Effector memory CD8-positive, alpha-beta T cell (primary cell): ENCODE measurements at regions not wholly inside any gene's neighbourhood (a gene's known extent, or its start where the extent isn't known, plus 50 kb on each side); places are given as distances from the start of the nearest gene placed in this dataset.
"Not testable (repeated sequence)": the region's sequence is repeated elsewhere in the genome, so short reads cannot be mapped to it uniquely, and the experiment has no call there.

Source experiments
- ATAC-seq: fragments of 150-1000 bp; cut with Tn5 transposase; replicated peaks from 2 replicates; pipeline ENCODE4 v1.10.0; 2021; ENCODE audit warnings: mild to moderate bottlenecking, moderate library complexity
- DNase-seq, 3 experiments: peaks; one replicate each; pipeline ENCODE4 v3.0.0; 2021
- H3K27ac Mint-ChIP-seq, 2 donors: one replicate each; pipeline ENCODE4 v1.8.0; 2022; ENCODE audit warnings: mild to moderate bottlenecking in 2 of 2, mixed read lengths in 2 of 2, moderate library complexity in 2 of 2
- H3K27me3 Mint-ChIP-seq, 2 donors: one replicate each; pipeline ENCODE4 v1.8.0; 2022; ENCODE audit warnings: mixed read lengths in 2 of 2
- H3K36me3 Mint-ChIP-seq: one replicate; pipeline ENCODE4 v1.8.0; 2022; ENCODE audit warnings: mild to moderate bottlenecking, moderate library complexity, mixed read lengths; ENCODE audit not compliant: insufficient read depth
- H3K4me1 Mint-ChIP-seq, 2 donors: one replicate each; pipeline ENCODE4 v1.8.0; 2022; ENCODE audit warnings: low read depth in 2 of 2, mixed read lengths in 2 of 2
- H3K4me3 Mint-ChIP-seq, 2 donors: one replicate each; pipeline ENCODE4 v1.8.0; 2022; ENCODE audit warnings: mild to moderate bottlenecking in 2 of 2, mixed read lengths in 2 of 2, moderate library complexity in 2 of 2
- H3K9me3 Mint-ChIP-seq, 2 donors: one replicate each; pipeline ENCODE4 v1.8.0; 2022; ENCODE audit warnings: mixed read lengths in 2 of 2

DNA sequence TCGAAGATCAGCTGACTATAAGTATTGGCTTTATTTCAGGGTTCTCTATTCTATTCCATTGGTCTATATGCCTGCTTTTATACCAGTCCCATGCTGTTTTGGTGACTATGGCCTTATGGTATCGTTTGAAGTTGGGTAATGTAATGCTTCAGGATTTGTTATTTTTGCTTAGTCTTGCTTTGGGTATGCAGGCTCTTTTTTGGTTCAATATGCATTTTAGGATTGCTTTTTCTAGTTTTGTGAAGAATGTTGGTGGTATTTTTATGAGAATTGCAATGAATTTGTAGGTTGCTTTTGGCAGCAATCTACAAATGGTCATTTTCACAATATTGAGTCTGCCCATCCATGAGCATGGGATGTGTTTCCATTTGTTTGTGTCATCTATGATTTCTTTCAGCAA is 951.9 kb upstream of the SLITRK1 start:
- Mint-ChIP-seq H3K27me3 (no peaks in the 10 kb centered on the region), H3K27ac (no peak overlapping the region), H3K36me3 (no peaks in the 10 kb centered on the region), H3K4me1 (no peaks in the 10 kb centered on the region), H3K9me3 (no peaks in the 10 kb centered on the region), H3K4me3 (no peak overlapping the region)
- DNase-seq: no peak
- no peak for ATAC-seq

- H3K4me3 Mint-ChIP-seq: no peak overlapping the region
- no peak overlapping the region for H3K27ac Mint-ChIP-seq
- no peaks in the 10 kb centered on the region for H3K36me3 Mint-ChIP-seq
- H3K9me3 Mint-ChIP-seq: no peaks in the 10 kb centered on the region
- no peak for DNase-seq
- no peaks in the 10 kb centered on the region for H3K27me3 Mint-ChIP-seq
- H3K4me1 Mint-ChIP-seq: no peaks in the 10 kb centered on the region
- ATAC-seq: no peak
Measured at GRCh38 chr13:84831666-84832657, 949.7 kb upstream of the SLITRK1 start.

- no peaks in the 10 kb centered on the region for H3K36me3 Mint-ChIP-seq
- no peak for DNase-seq
- H3K27ac Mint-ChIP-seq: no peak overlapping the region
- H3K27me3 Mint-ChIP-seq: no peaks in the 10 kb centered on the region
- H3K4me1 Mint-ChIP-seq: no peaks in the 10 kb centered on the region
- no peak for ATAC-seq
- H3K9me3 Mint-ChIP-seq: peaks cover 0 to 2% of the 10 kb centered on the region in 2 donors
- H3K4me3 Mint-ChIP-seq: no peak overlapping the region
Measured at GRCh38 chr13:84823528-84823927, 941.3 kb upstream of the SLITRK1 start.

DNA sequence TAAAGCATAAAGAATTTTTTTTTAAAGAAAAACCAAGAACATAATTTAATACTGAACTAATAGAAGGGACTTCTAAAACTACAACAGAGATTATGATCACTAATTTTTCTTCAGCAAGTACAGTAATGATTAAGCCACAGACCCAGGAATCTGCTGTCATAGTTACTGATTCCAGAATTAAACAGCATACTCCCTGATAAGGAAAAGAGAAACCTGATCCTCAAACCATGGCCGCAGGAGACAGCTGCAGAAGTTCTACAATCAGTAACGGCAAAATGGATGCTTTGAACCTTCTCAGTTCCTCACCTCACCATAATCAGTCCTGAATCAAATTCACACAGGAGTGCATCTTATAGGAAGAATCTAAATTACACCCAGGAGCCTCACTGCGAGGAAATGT is 939.0 kb upstream of the SLITRK1 start:
- ATAC-seq (no peak), DNase-seq (no peak)
- H3K4me1 Mint-ChIP-seq: no peaks in the 10 kb centered on the region
- no peak overlapping the region for H3K4me3 Mint-ChIP-seq
- H3K36me3 Mint-ChIP-seq: no peaks in the 10 kb centered on the region
- no peak overlapping the region for H3K27ac Mint-ChIP-seq
- H3K27me3 Mint-ChIP-seq: no peaks in the 10 kb centered on the region
- H3K9me3 Mint-ChIP-seq: peaks cover 0 to 2% of the 10 kb centered on the region in 2 donors

DNA sequence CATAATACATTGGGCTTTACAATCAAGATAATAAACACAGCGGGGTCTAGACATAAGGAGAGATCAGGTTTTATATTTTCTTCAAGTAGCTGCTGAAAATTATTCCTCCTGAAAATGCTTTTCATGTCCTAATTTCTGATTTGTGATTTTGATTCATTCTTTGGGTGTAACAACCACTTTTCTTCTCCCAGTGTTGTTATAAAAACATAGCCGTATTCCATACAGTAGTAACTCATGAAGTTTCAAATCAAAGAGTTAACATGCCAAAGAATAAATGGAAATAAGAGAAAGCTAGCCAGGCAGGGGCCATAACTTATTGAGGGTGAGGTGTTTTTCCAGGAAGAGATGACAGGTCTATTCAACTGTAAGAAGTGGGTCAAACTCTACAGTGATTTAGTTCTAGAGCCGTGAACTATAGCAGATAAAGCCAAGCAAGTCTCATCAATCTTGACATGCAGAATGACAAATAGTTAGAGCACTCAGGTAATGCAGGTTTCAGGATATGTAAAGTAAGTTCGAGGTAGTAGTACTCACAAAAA is 934.4 kb upstream of the SLITRK1 start:
- no peak for ATAC-seq
- no peak overlapping the region for H3K27ac Mint-ChIP-seq

DNA sequence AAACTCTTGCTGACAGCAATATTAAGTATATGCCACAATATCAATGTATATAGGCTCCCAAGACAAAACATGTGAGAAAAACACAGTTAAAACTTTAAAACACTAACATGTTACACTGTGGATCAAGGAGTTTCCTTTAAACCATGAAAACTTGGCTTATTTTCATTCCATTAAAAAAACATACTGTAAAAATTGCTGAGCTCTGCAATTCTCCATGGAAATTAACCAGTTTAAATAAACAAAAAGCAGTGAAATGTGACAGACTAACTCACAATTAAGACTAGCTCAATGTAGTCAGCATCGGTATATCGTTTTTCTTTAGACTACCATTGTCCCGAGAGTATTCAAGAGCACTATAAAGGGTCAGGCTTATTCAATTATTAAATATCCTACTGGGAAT is 930.5 kb upstream of the SLITRK1 start:
- Mint-ChIP-seq H3K4me1 (no peaks in the 10 kb centered on the region), H3K36me3 (no peaks in the 10 kb centered on the region), H3K27me3 (no peaks in the 10 kb centered on the region), H3K9me3 (no peaks in the 10 kb centered on the region), H3K4me3 (no peak overlapping the region), H3K27ac (no peak overlapping the region)
- ATAC-seq (no peak), DNase-seq (no peak)

More for the DNA sequence above, 934.4 kb upstream of the SLITRK1 start:
- no peaks in the 10 kb centered on the region for H3K27me3 Mint-ChIP-seq
- no peak overlapping the region for H3K4me3 Mint-ChIP-seq
- H3K4me1 Mint-ChIP-seq: no peaks in the 10 kb centered on the region
- DNase-seq: no peak
- H3K9me3 Mint-ChIP-seq: no peaks in the 10 kb centered on the region
- no peaks in the 10 kb centered on the region for H3K36me3 Mint-ChIP-seq

GRCh38 chr13:84812078-84812477 is 929.8 kb upstream of the SLITRK1 start:
- Mint-ChIP-seq H3K9me3 (no peaks in the 10 kb centered on the region), H3K36me3 (no peaks in the 10 kb centered on the region), H3K27me3 (no peaks in the 10 kb centered on the region), H3K4me1 (no peaks in the 10 kb centered on the region), H3K4me3 (no peak overlapping the region), H3K27ac (no peak overlapping the region)
- ATAC-seq (no peak), DNase-seq (no peak)

- no peak overlapping the region for H3K27ac Mint-ChIP-seq
- DNase-seq (no peak), ATAC-seq (no peak)
- H3K4me1 Mint-ChIP-seq: no peaks in the 10 kb centered on the region
- H3K36me3 Mint-ChIP-seq: no peaks in the 10 kb centered on the region
- no peaks in the 10 kb centered on the region for H3K9me3 Mint-ChIP-seq
- no peak overlapping the region for H3K4me3 Mint-ChIP-seq
- no peaks in the 10 kb centered on the region for H3K27me3 Mint-ChIP-seq
Measured at GRCh38 chr13:84810781-84811180, 928.5 kb upstream of the SLITRK1 start.

DNA sequence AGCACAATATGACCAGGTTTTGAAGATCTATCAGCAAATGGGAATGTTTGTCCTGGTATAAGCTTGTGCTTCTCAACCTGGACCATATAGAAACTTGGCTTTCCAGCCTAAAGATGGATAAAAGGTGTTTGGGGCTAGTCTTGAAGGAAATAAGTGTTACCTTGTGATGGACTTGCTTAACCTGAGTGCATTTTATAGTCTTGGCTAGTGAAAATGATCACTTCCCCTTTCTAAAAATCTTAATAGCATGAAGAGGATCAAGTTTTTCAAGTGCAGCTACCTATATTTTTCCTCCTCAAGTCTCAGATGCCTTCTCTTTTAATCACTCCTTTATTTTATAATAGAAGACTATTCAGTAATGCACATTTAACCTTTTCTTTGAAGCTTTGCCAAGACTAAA is 919.8 kb upstream of the SLITRK1 start:
- Mint-ChIP-seq H3K27me3 (no peaks in the 10 kb centered on the region), H3K4me3 (no peak overlapping the region), H3K27ac (no peak overlapping the region), H3K36me3 (no peaks in the 10 kb centered on the region), H3K4me1 (no peaks in the 10 kb centered on the region), H3K9me3 (peaks cover 0 to 4% of the 10 kb centered on the region in 2 donors)
- no peak for DNase-seq
- no peak for ATAC-seq

GRCh38 chr13:84784443-84785153 is 902.3 kb upstream of the SLITRK1 start:
- Mint-ChIP-seq H3K27ac (no peak overlapping the region), H3K4me3 (no peak overlapping the region), H3K9me3 (peaks cover 8 to 11% of the 10 kb centered on the region in 2 donors), H3K4me1 (no peaks in the 10 kb centered on the region), H3K27me3 (no peaks in the 10 kb centered on the region), H3K36me3 (no peaks in the 10 kb centered on the region)
- no peak for DNase-seq
- no peak for ATAC-seq

DNA sequence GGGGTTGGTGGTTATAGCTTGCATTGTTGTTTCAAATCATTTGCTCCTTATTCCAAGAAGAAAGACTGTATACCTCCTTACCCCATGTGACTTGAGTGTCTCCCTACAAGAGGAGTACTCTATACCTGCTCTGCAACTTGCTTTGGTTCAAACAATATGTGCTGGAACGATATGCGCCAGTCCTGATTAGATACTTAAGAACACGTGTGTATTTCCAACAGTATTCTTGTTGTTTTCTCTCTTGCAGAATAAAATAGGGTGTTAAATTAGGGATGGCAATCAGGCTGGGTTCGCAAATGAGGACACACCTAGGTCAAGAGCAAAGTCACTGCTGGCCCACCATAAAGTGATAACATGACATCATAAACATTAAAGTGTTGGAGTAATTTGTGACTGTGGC is 895.0 kb upstream of the SLITRK1 start:
- Mint-ChIP-seq H3K4me3 (no peak overlapping the region), H3K27ac (no peak overlapping the region), H3K9me3 (peaks cover 0 to 5% of the 10 kb centered on the region in 2 donors), H3K4me1 (no peaks in the 10 kb centered on the region), H3K36me3 (no peaks in the 10 kb centered on the region), H3K27me3 (no peaks in the 10 kb centered on the region)
- DNase-seq (no peak), ATAC-seq (no peak)

DNA sequence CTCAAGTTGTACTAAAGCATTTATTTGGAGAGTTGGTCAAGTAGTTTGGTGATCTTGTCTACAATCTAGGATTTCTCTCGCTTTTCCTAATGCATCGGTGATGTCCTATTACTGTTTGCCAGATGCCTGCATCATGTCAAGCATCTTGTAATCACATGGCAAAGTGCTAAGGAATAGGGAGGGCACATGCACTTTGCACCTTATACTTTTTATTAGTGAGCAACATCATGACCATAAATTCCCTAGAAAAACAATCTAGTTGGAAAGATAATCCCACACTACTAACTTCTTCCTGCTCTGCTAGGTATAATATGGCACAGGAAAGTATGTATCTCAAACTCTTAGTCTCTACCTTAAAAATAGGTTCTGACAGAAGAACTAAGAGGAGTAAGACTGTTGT is 894.3 kb upstream of the SLITRK1 start:
- DNase-seq: no peak
- Mint-ChIP-seq H3K27ac (no peak overlapping the region), H3K36me3 (no peaks in the 10 kb centered on the region), H3K4me1 (no peaks in the 10 kb centered on the region), H3K4me3 (no peak overlapping the region), H3K27me3 (no peaks in the 10 kb centered on the region), H3K9me3 (peaks cover 0 to 4% of the 10 kb centered on the region in 2 donors)
- ATAC-seq: no peak

DNA sequence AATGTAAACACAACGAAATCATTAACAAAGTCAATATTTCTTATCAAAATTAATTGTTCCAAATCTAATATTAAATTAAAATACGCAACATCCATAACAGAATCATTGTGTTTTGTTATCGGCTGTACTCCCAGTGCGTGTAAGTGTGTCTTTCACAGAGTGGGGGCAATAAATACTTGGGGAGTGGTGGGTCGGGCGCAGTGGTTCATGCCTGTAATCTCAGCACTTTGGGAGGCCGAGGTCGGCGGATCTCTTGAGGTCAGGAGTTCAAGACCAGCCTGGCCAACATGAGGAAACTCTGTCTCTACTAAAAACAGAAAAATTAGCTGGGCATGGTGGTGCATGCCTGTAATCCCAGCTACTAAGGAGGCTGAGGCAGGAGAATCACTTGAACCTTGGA is 893.6 kb upstream of the SLITRK1 start:
- not testable (repeated sequence) for H3K36me3 Mint-ChIP-seq, DNase-seq, H3K4me1 Mint-ChIP-seq, H3K9me3 Mint-ChIP-seq, H3K4me3 Mint-ChIP-seq, ATAC-seq, H3K27ac Mint-ChIP-seq, H3K27me3 Mint-ChIP-seq

DNA sequence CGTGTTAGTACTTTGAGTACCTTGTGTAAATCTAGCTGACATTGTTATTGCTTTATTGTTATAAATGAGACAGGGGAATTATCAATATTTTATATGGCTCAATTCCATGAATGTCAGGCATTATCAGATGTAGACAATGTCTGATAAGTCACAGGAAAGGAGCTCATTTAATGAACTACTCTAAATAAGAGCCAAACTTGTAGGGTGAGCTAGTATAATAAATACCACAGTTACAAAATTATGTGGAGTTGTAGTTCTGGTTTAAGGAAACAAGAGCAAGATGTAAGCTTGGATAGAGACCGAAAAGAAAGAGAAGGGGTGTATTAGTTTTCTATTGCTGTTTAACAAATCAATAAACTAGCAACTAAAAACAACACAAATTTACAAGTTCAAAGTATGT is 891.8 kb upstream of the SLITRK1 start:
- ATAC-seq (no peak), DNase-seq (no peak)
- Mint-ChIP-seq H3K4me1 (no peaks in the 10 kb centered on the region), H3K27ac (no peak overlapping the region), H3K4me3 (no peak overlapping the region), H3K27me3 (no peaks in the 10 kb centered on the region), H3K9me3 (peaks cover 6 to 7% of the 10 kb centered on the region in 2 donors), H3K36me3 (no peaks in the 10 kb centered on the region)
